ENCODE measurements at regions not wholly inside any gene's neighbourhood (a gene's known extent, or its start where the extent isn't known, plus 50 kb on each side); places are given as distances from the start of the nearest gene placed in this dataset.

GRCh38 chr11:35076201-35077100 lies 62.5 kb upstream of the CD44 start:
- H3K9me3 Mint-ChIP-seq = peaks cover 13% of the 10 kb centered on the region
- CTCF ChIA-PET = interaction anchor here (0.6 to 1.6 kb wide), 8 partner anchors 11 to 74 kb away, joined by 3 to 4 read pairs (median 3); no protein-coding TSS in a partner anchor
- POLR2A ChIA-PET = interaction anchor here (1.0 to 1.5 kb wide), 4 partner anchors 10 to 70 kb away, joined by 3 to 5 read pairs (median 4); partner anchors contain the start of gene CD44
- peaks cover 82% of the 10 kb centered on the region for H3K4me1 Mint-ChIP-seq (ENCODE audit: low read depth)
- no peak for TF ChIP-seq CTCF (IDR thresholded peaks at IDR 0.05)
- no peak overlapping the region for H3K4me3 Mint-ChIP-seq
- ATAC-seq = no peak
- intact Hi-C loops (cut with micrococcal nuclease) = loop anchor here (2.0 kb wide), 1 partner anchor 50 kb away; no protein-coding TSS in a partner anchor
- H3K27ac Mint-ChIP-seq = peak overlapping the region; percentile 42
- no peak for DNase-seq
- H3K36me3 Mint-ChIP-seq (ENCODE audit: low read depth) = peaks cover 3% of the 10 kb centered on the region
- H3K27me3 Mint-ChIP-seq = no peaks in the 10 kb centered on the region

- TF ChIP-seq CTCF (IDR thresholded peaks at IDR 0.05) = no peak
- intact Hi-C loops (cut with micrococcal nuclease) = loop anchor here (2.0 kb wide), 2 partner anchors 37 to 49 kb away; no protein-coding TSS in a partner anchor
- H3K27me3 Mint-ChIP-seq = no peaks in the 10 kb centered on the region
- ChIA-PET CTCF (interaction anchor here (1.7 kb wide), 1 partner anchor 14 kb away, joined by 4 read pairs; no protein-coding TSS in a partner anchor), POLR2A (interaction anchor here (0.8 to 1.4 kb wide), 7 partner anchors 27 to 83 kb away, joined by 3 to 6 read pairs (median 3); no protein-coding TSS in a partner anchor)
- peak overlapping the region; percentile 92 for H3K27ac Mint-ChIP-seq
- peaks cover 13% of the 10 kb centered on the region for H3K9me3 Mint-ChIP-seq
- H3K36me3 Mint-ChIP-seq (ENCODE audit: low read depth) = peaks cover 3% of the 10 kb centered on the region
- peak overlapping the region; percentile 18 for H3K4me3 Mint-ChIP-seq
- peak; percentile 77 for DNase-seq
- H3K4me1 Mint-ChIP-seq (ENCODE audit: low read depth) = peaks cover 83% of the 10 kb centered on the region
- ATAC-seq = peak; percentile 65
Measured at GRCh38 chr11:35077709-35078469, 61.1 kb upstream of the CD44 start.

- Mint-ChIP-seq H3K27ac (peak overlapping the region; percentile 92), H3K36me3 (ENCODE audit: low read depth) (peaks cover 3% of the 10 kb centered on the region), H3K4me3 (no peak overlapping the region), H3K27me3 (no peaks in the 10 kb centered on the region), H3K4me1 (ENCODE audit: low read depth) (peaks cover 84% of the 10 kb centered on the region), H3K9me3 (peaks cover 13% of the 10 kb centered on the region)
- TF ChIP-seq CTCF (IDR thresholded peaks at IDR 0.05) = no peak
- intact Hi-C loops (cut with micrococcal nuclease) = loop anchor here (2.0 kb wide), 1 partner anchor 38 kb away; no protein-coding TSS in a partner anchor
- POLR2A ChIA-PET = interaction anchor here (0.8 to 2.0 kb wide), 7 partner anchors 27 to 83 kb away, joined by 3 to 7 read pairs (median 3); no protein-coding TSS in a partner anchor
- ATAC-seq (no peak), DNase-seq (no peak)
- CTCF ChIA-PET = interaction anchor here (1.7 kb wide), 1 partner anchor 14 kb away, joined by 4 read pairs; no protein-coding TSS in a partner anchor
Measured at GRCh38 chr11:35078470-35078735, 60.6 kb upstream of the CD44 start.

- ATAC-seq (no peak), DNase-seq (no peak)
- Mint-ChIP-seq H3K4me3 (no peak overlapping the region), H3K27ac (no peak overlapping the region), H3K27me3 (no peaks in the 10 kb centered on the region), H3K9me3 (peaks cover 3% of the 10 kb centered on the region), H3K4me1 (ENCODE audit: low read depth) (peaks cover 84% of the 10 kb centered on the region), H3K36me3 (ENCODE audit: low read depth) (no peaks in the 10 kb centered on the region)
- intact Hi-C loops (cut with micrococcal nuclease) = loop anchor here (2.0 to 5.0 kb wide), 2 partner anchors 39 to 63 kb away; no protein-coding TSS in a partner anchor
- ChIA-PET CTCF (no interaction called here), POLR2A (interaction anchor here (1.1 to 2.0 kb wide), 2 partner anchors 60 to 66 kb away, joined by 5 to 7 read pairs; no protein-coding TSS in a partner anchor)
- TF ChIP-seq CTCF (IDR thresholded peaks at IDR 0.05) = no peak
Measured at GRCh38 chr11:35079611-35080010, 59.4 kb upstream of the CD44 start.

All from activated CD8-positive, alpha-beta T cell treated with anti-CD3 and anti-CD28 coated beads for 36 hours (primary cell).